B cell (primary cell): ENCODE measurements at regions not wholly inside any gene's neighbourhood (a gene's known extent, or its start where the extent isn't known, plus 50 kb on each side); places are given as distances from the start of the nearest gene placed in this dataset.

ENCODE experiments used
- ATAC-seq: fragments of 200-7000 bp; cut with Tn5 transposase; one replicate; pipeline ENCODE4 v1.10.0; 2021; ENCODE audit warnings: low read depth, mild to moderate bottlenecking, moderate number of reproducible peaks, moderate library complexity
- CTCF ChIA-PET: fragments of 350-600 bp; sonication (Branson Sonifier 250); formaldehyde crosslinking; loops from one replicate; lab custom pipeline; 2021; ENCODE audit warnings: antibody characterized with exemption, inconsistent platforms; lab: Charles Lee
- POLR2A ChIA-PET: fragments of 350-600 bp; sonication (Branson Sonifier 250); formaldehyde crosslinking; loops from one replicate; lab custom pipeline; 2021; ENCODE audit warnings: antibody characterized with exemption; lab: Charles Lee
- DNase-seq: peaks from one replicate; pipeline ENCODE4 v3.0.0; 2013
- H2AFZ ChIP-seq: 2 replicates; pipeline ENCODE4 v1.6.1; 2012; ENCODE audit warnings: mild to moderate bottlenecking, low read depth, low read length; ENCODE audit not compliant: insufficient read depth, poor library complexity, severe bottlenecking
- H3K27ac ChIP-seq, 2 donors: 1 replicate in 1 of 2; 2 replicates in 1 of 2; pipeline ENCODE4 v1.5.1; 2012 to 2013; ENCODE audit warnings: low read length in 2 of 2, mild to moderate bottlenecking in 2 of 2, moderate library complexity in 1 of 2
- H3K27me3 ChIP-seq, 4 experiments: fragments of 200-600 bp in 1 of 4; sonication (generic) in 1 of 4; replicated peaks in 1 of 4; 1 replicate in 2 of 4; 2 replicates in 2 of 4; pipeline versions ENCODE4 v1.6.1 to v1.7.0; 2013 to 2016; ENCODE audit warnings: low read length in 3 of 4, mild to moderate bottlenecking in 2 of 4, mixed read lengths in 1 of 4, moderate library complexity in 1 of 4; ENCODE audit not compliant: insufficient read depth in 4 of 4, control insufficient read depth in 3 of 4; ENCODE audit errors: control extremely low read depth in 1 of 4
- H3K36me3 ChIP-seq, 2 experiments: replicated peaks in 1 of 2; 1 replicate in 1 of 2; 2 replicates in 1 of 2; pipeline versions ENCODE4 v1.6.1 to v1.7.1; 2013; ENCODE audit warnings: low read length in 1 of 2; ENCODE audit not compliant: insufficient read depth in 2 of 2, control insufficient read depth in 1 of 2; ENCODE audit errors: control extremely low read depth in 1 of 2, extremely low read depth in 1 of 2
- H3K4me1 ChIP-seq, 2 donors: fragments of 200-600 bp in 1 of 2; sonication (generic) in 1 of 2; 1 replicate in 1 of 2; 2 replicates in 1 of 2; pipeline versions ENCODE4 v1.5.1 to v1.6.1; 2013 to 2017; ENCODE audit warnings: low read length in 2 of 2; ENCODE audit not compliant: control insufficient read depth in 2 of 2, insufficient read depth in 2 of 2
- H3K4me2 ChIP-seq: replicated peaks from 2 replicates; pipeline ENCODE3; 2012; ENCODE audit warnings: mild to moderate bottlenecking, low read depth, low read length; ENCODE audit not compliant: poor library complexity, severe bottlenecking
- H3K4me3 ChIP-seq, 5 experiments: fragments of 200-600 bp in 1 of 5; sonication (generic) in 1 of 5; 1 replicate in 3 of 5; 2 replicates in 2 of 5; pipeline versions ENCODE4 v1.5.1 to v1.7.0; 2011 to 2016; ENCODE audit warnings: low read length in 4 of 5, mild to moderate bottlenecking in 4 of 5, low read depth in 2 of 5, control low read depth in 1 of 5, moderate library complexity in 1 of 5; ENCODE audit not compliant: insufficient read depth in 1 of 5; ENCODE audit errors: control extremely low read depth in 1 of 5, extremely low read depth in 1 of 5
- H3K79me2 ChIP-seq: fragments of 200-600 bp; sonication (generic); one replicate; pipeline ENCODE4 v1.6.0; 2016; ENCODE audit warnings: low read length; ENCODE audit not compliant: control insufficient read depth, insufficient read depth
- H3K9ac ChIP-seq: fragments of 200-600 bp; sonication (generic); 2 replicates; pipeline ENCODE4 v1.6.1; 2017; ENCODE audit warnings: mild to moderate bottlenecking, low read length, moderate library complexity
- H3K9me3 ChIP-seq, 3 donors: one replicate each; pipeline versions ENCODE4 v1.6.1 to v1.7.1; 2013; ENCODE audit warnings: low read length in 2 of 3; ENCODE audit not compliant: control insufficient read depth in 2 of 3, insufficient read depth in 1 of 3; ENCODE audit errors: control extremely low read depth in 1 of 3
- H4K20me1 ChIP-seq: 2 replicates; pipeline ENCODE4 v1.6.0; 2012; ENCODE audit warnings: mild to moderate bottlenecking, low read length; ENCODE audit not compliant: insufficient read depth, control insufficient read depth, poor library complexity, severe bottlenecking
- H3K27ac Mint-ChIP-seq: one replicate; pipeline ENCODE4 v1.8.0; 2021; ENCODE audit warnings: mixed read lengths
- H3K27me3 Mint-ChIP-seq: one replicate; pipeline ENCODE4 v1.8.0; 2021; ENCODE audit warnings: mixed read lengths
- H3K4me1 Mint-ChIP-seq: one replicate; pipeline ENCODE4 v1.8.0; 2021; ENCODE audit warnings: mixed read lengths
- H3K4me3 Mint-ChIP-seq: one replicate; pipeline ENCODE4 v1.8.0; 2021; ENCODE audit warnings: mixed read lengths
- H3K9me3 Mint-ChIP-seq: one replicate; pipeline ENCODE4 v1.8.0; 2022; ENCODE audit warnings: mixed read lengths; ENCODE audit not compliant: insufficient read depth
- EZH2 ChIP-seq: IDR thresholded peaks from 2 replicates; pipeline ENCODE4 v1.6.1; 2012; ENCODE audit warnings: borderline replicate concordance, low read depth, mild to moderate bottlenecking, moderate library complexity, low read length; ENCODE audit not compliant: insufficient read depth, poor library complexity, severe bottlenecking
- WGBS: methylation state at CpG from one replicate; pipeline ENCODE4 v1.1.5; 2013; ENCODE audit warnings: missing lambda C conversion rate; ENCODE audit not compliant: insufficient coverage; 5-methylcytosine and 5-hydroxymethylcytosine counted together
- intact Hi-C: fragments of 100-400 bp; cut with micrococcal nuclease; formaldehyde crosslinking; loops from one replicate; pipeline ENCODE4 v1.10.0; 2022
- TF ChIP-seq, protein P1 (sequence below): fragments of 200-600 bp; IDR thresholded peaks from one replicate; pipeline ENCODE4 v1.8.0; 2022; ENCODE audit warnings: antibody characterized with exemption, mild to moderate bottlenecking

DNA sequence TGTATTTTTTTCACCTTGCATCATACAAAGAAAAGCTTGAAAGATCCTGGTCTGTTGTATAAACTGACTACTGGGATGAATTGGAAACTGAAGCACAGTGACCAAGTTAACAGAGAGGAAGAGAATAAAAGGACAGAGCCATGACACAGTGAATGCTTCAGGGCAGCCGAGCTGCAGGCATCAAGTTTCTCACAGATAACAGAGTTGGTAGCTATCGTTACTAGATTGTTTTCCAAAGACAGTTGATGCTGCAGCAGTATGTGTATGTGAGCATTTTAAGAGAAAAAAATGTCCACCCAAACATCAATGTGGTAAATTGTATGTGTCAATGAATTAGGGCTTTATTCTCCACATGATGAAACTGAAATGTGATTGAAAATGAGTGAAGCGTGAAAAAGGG lies 1032.7 kb downstream of the ADGRL3 start:
- Histone ChIP-seq H3K9ac (no peak overlapping the region), H3K4me3 (no peak overlapping the region), H3K9me3 (peaks cover 0 to 2% (median 0%) of the 10 kb centered on the region in 3 donors), H3K4me1 (no peaks in the 10 kb centered on the region), H3K4me2 (no peak overlapping the region), H3K27me3 (no peaks in the 10 kb centered on the region), H3K27ac (no peak overlapping the region), H2AFZ (no peak overlapping the region), H3K36me3 (no peaks in the 10 kb centered on the region), H4K20me1 (no peaks in the 10 kb centered on the region), H3K79me2 (no peaks in the 10 kb centered on the region)
- H3K27me3 Mint-ChIP-seq = no peaks in the 10 kb centered on the region
- 75% methylated on average over 1 of the region's 3 CpGs for WGBS
- DNase-seq (no peak), ATAC-seq (no peak)
- H3K4me3 Mint-ChIP-seq = no peak overlapping the region
- intact Hi-C loops = no loop called here
- POLR2A ChIA-PET = no interaction called here
- H3K4me1 Mint-ChIP-seq = no peaks in the 10 kb centered on the region
- no peak overlapping the region for H3K27ac Mint-ChIP-seq
- TF ChIP-seq, protein P1, sequence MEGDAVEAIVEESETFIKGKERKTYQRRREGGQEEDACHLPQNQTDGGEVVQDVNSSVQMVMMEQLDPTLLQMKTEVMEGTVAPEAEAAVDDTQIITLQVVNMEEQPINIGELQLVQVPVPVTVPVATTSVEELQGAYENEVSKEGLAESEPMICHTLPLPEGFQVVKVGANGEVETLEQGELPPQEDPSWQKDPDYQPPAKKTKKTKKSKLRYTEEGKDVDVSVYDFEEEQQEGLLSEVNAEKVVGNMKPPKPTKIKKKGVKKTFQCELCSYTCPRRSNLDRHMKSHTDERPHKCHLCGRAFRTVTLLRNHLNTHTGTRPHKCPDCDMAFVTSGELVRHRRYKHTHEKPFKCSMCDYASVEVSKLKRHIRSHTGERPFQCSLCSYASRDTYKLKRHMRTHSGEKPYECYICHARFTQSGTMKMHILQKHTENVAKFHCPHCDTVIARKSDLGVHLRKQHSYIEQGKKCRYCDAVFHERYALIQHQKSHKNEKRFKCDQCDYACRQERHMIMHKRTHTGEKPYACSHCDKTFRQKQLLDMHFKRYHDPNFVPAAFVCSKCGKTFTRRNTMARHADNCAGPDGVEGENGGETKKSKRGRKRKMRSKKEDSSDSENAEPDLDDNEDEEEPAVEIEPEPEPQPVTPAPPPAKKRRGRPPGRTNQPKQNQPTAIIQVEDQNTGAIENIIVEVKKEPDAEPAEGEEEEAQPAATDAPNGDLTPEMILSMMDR = no peak
- TF ChIP-seq EZH2 = no peak
- CTCF ChIA-PET = no interaction called here
- H3K9me3 Mint-ChIP-seq = peaks cover 3% of the 10 kb centered on the region

DNA sequence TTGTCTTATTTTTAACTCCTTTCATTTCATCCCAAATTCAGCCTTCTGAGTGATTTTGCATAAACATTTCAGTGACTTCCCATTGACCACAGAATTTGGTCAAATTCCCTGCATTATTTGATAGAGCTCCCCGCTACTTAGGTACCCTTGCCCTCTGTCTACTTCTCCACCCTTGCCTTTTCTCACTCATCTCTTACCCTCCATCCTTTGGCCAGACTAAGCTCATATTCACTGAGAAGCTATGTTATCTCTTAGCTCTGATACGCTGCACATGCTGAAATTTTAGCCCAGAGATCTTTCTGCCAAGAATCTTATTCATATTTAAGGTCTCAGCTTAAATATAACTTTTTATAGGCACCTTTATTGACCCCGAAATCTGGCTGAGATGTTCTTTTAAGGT lies 1031.9 kb downstream of the ADGRL3 start:
- ATAC-seq (no peak), DNase-seq (no peak)
- intact Hi-C loops = no loop called here
- no peak overlapping the region for H3K27ac ChIP-seq
- no peaks in the 10 kb centered on the region for H3K4me1 Mint-ChIP-seq
- H3K4me2 ChIP-seq = no peak overlapping the region
- peaks cover 3% of the 10 kb centered on the region for H3K9me3 Mint-ChIP-seq
- H3K27ac Mint-ChIP-seq = no peak overlapping the region
- H3K4me3 Mint-ChIP-seq = no peak overlapping the region
- no peaks in the 10 kb centered on the region for H3K27me3 ChIP-seq
- no peaks in the 10 kb centered on the region for H3K4me1 ChIP-seq
- no peaks in the 10 kb centered on the region for H3K36me3 ChIP-seq
- H3K9me3 ChIP-seq = peaks cover 0 to 2% (median 0%) of the 10 kb centered on the region in 3 donors
- H4K20me1 ChIP-seq = no peaks in the 10 kb centered on the region
- H3K79me2 ChIP-seq = no peaks in the 10 kb centered on the region
- CTCF ChIA-PET = no interaction called here
- no peak overlapping the region for H3K9ac ChIP-seq
- TF ChIP-seq, protein P1 = no peak
- no peak for TF ChIP-seq EZH2
- POLR2A ChIA-PET = no interaction called here
- no peaks in the 10 kb centered on the region for H3K27me3 Mint-ChIP-seq
- H2AFZ ChIP-seq = no peak overlapping the region
- 68% methylated on average over 2 of the region's 3 CpGs for WGBS
- no peak overlapping the region for H3K4me3 ChIP-seq
